ENCODE measurements at regions not wholly inside any gene's neighbourhood (a gene's known extent, or its start where the extent isn't known, plus 50 kb on each side); places are given as distances from the start of the nearest gene placed in this dataset.
"Not testable (repeated sequence)": the region's sequence is repeated elsewhere in the genome, so short reads cannot be mapped to it uniquely, and the experiment has no call there.

DNA sequence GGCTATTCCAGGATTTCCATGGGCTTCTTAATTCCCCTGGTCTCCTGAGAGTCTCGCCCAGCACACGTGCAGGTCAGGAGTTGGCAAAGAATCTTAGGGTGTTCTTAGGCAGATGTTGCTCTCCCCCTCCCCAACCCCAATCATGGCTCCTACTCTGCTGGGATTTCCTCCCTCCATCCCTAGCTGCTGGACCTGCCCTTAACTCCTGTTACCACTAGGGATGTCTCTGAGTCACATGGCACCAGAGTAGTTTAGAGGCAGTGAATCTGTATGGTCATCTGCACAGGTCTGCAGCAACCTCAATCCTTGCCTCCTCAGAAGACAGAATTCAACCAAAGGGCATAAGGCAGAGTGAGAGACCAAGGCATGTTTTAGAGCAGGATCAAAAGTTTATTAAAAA is 51.8 kb upstream of the CHST3 start:
- Histone ChIP-seq H3K27me3 (ENCODE audit: control insufficient read depth, insufficient read depth, low read length) (no peaks in the 10 kb centered on the region), H3K4me3 (ENCODE audit: low read depth, low read length) (no peak overlapping the region), H3K36me3 (ENCODE audit: control insufficient read depth, insufficient read depth, low read length) (no peaks in the 10 kb centered on the region)
- TF ChIP-seq CTCF (IDR thresholded peaks at IDR 0.05; ENCODE audit: insufficient read depth, low read length, severe bottlenecking): no peak
- DNase-seq (ENCODE audit: low read depth) (peak; percentile 32), FAIRE-seq (no peak)

DNA sequence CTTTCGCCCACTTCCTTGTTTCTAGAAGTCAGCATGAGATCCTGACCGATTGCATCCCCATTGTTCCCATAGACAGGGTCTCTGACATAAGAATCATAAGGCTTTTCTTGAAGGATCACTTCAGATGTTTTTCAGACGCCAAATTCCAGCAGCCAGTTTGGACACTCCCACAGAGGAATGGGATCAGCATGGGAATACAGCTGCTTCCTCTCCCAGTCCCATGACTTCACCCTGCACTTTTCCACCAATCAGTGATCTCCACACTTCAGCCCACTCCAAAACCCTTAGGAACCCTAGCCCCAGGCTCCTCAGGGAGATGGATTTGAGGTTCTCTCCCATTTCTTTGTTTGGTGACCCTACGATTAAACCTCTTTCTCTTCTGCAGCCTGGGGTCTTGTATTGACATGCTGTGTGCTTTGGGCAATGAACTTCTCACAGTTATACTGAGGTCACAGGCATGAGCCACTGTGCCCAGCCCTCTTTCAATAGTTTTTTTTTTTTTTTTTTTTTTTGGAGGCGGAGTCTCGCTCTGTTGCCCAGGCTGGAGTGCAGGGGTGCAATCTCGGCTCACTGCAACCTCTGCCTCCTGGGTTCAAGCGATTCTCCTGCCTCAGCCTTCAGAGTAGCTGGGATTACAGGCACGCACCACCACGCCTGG is 52.8 kb upstream of the CHST3 start:
- H3K4me3 ChIP-seq (ENCODE audit: low read depth, low read length): no peak overlapping the region
- H3K36me3 ChIP-seq (ENCODE audit: control insufficient read depth, insufficient read depth, low read length): no peaks in the 10 kb centered on the region
- no peaks in the 10 kb centered on the region for H3K27me3 ChIP-seq (ENCODE audit: control insufficient read depth, insufficient read depth, low read length)
- no peak for TF ChIP-seq CTCF (IDR thresholded peaks at IDR 0.05; ENCODE audit: insufficient read depth, low read length, severe bottlenecking)
- DNase-seq (ENCODE audit: low read depth): peak; percentile 39
- no peak for FAIRE-seq

GRCh38 chr10:71909399-71910083 is 54.7 kb upstream of the CHST3 start:
- DNase-seq (ENCODE audit: low read depth) (no peak), FAIRE-seq (no peak)
- Histone ChIP-seq H3K36me3 (ENCODE audit: control insufficient read depth, insufficient read depth, low read length) (no peaks in the 10 kb centered on the region), H3K27me3 (ENCODE audit: control insufficient read depth, insufficient read depth, low read length) (no peaks in the 10 kb centered on the region), H3K4me3 (ENCODE audit: low read depth, low read length) (no peak overlapping the region)
- no peak for TF ChIP-seq CTCF (IDR thresholded peaks at IDR 0.05; ENCODE audit: insufficient read depth, low read length, severe bottlenecking)

GRCh38 chr10:71908998-71909397 is 55.2 kb upstream of the CHST3 start:
- Histone ChIP-seq H3K36me3 (ENCODE audit: control insufficient read depth, insufficient read depth, low read length) (no peaks in the 10 kb centered on the region), H3K4me3 (ENCODE audit: low read depth, low read length) (no peak overlapping the region), H3K27me3 (ENCODE audit: control insufficient read depth, insufficient read depth, low read length) (no peaks in the 10 kb centered on the region)
- DNase-seq (ENCODE audit: low read depth): no peak
- no peak for TF ChIP-seq CTCF (IDR thresholded peaks at IDR 0.05; ENCODE audit: insufficient read depth, low read length, severe bottlenecking)
- FAIRE-seq: no peak

GRCh38 chr10:71905164-71905563 is 54.1 kb upstream of the PSAP start:
- Histone ChIP-seq H3K36me3 (ENCODE audit: control insufficient read depth, insufficient read depth, low read length) (no peaks in the 10 kb centered on the region), H3K27me3 (ENCODE audit: control insufficient read depth, insufficient read depth, low read length) (no peaks in the 10 kb centered on the region), H3K4me3 (ENCODE audit: low read depth, low read length) (no peak overlapping the region)
- TF ChIP-seq CTCF (IDR thresholded peaks at IDR 0.05; ENCODE audit: insufficient read depth, low read length, severe bottlenecking): no peak
- DNase-seq (ENCODE audit: low read depth) (no peak), FAIRE-seq (no peak)

DNA sequence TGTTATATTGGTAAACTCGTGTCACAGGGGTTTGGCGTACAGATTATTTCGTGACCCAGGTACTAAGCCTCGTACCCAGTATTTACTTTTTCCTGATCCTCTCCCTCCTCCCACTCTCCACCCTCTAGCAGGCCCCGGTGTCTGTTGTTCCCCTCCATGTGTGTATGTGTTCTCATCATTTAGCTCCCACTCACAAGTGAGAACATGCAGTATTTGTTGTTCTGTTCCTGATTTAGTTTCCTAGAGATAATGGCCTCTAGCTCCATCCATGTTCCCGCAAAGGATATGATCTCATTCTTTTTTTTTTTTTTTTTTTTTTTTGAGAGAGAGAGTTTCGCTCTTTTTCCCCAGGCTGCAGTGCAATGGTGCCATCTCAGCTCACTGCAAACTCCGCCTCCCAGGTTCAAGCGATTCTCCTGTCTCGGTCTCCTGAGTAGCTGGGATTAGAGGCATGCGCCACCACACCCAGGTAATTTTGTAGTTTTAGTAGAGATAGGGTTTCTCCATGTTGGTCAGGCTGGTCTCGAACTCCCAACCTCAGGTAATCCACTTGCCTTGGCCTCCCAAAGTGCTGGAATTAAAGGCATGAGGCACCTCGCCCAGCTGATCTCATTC is 52.7 kb upstream of the PSAP start:
- H3K36me3 ChIP-seq (ENCODE audit: control insufficient read depth, insufficient read depth, low read length); H3K4me3 ChIP-seq (ENCODE audit: low read depth, low read length); FAIRE-seq; H3K27me3 ChIP-seq (ENCODE audit: control insufficient read depth, insufficient read depth, low read length): not testable (repeated sequence)
- peak; percentile 89 for DNase-seq (ENCODE audit: low read depth)
